Esophagus muscularis mucosa (tissue), 3 donors: ENCODE measurements at regions not wholly inside any gene's neighbourhood (a gene's known extent, or its start where the extent isn't known, plus 50 kb on each side); places are given as distances from the start of the nearest gene placed in this dataset.

Source experiments
- CTCF ChIP-seq, 3 experiments: fragments of 200-600 bp in 2 of 3; fragments of 450-650 bp in 1 of 3; sonication (generic) in 2 of 3; IDR thresholded peaks; one replicate each; pipeline ENCODE4 v1.5.1; 2017 to 2019; ENCODE audit warnings: antibody characterized with exemption in 3 of 3, mild to moderate bottlenecking in 2 of 3, moderate library complexity in 1 of 3
- POLR2AphosphoS5 ChIP-seq, 2 donors: sonication (generic); formaldehyde crosslinking; IDR thresholded peaks; one replicate each; pipeline ENCODE4 v1.6.1; 2017; ENCODE audit warnings: antibody characterized with exemption in 2 of 2

DNA sequence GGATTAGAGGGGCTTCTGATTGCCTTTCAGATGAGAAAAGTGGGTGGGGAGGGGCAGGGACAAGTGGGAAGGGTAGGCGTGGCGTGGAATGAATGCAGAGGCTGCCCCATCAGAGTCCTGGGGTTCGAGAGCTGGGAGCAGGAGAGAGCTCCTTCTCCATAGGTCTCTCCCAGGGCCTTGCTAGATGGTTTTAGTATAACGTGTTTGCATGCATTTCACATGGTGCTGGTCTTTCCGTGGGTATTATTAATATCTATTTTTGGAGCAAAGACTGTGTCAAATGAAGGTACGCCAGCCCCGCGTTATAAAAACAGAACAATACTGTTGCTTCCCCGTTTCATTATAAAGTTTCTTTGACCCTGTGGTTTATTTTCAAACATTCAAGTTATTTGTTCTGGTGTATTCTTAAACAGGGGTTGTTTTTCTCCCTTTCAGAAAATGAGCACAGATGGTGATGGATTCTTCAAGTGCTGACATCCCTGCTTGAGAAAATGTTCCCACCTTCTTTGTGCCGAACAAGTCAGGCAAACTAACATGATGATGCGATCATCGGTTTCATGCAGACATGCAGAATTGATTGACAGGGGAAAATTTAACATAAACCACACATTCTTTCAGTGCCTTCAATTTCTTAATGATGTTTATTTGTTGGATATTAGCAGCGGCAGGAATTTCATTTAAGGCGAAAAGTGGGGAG lies 62.1 kb upstream of the ZNF536 start:
- TF ChIP-seq POLR2AphosphoS5 (IDR thresholded peaks at IDR 0.05), result no peak
- TF ChIP-seq CTCF (IDR thresholded peaks at IDR 0.05), result no peak
